Spleen (tissue), 11 donors: ENCODE measurements at regions not wholly inside any gene's neighbourhood (a gene's known extent, or its start where the extent isn't known, plus 50 kb on each side); places are given as distances from the start of the nearest gene placed in this dataset.

Experiments
- DNase-seq: peaks from one replicate; pipeline ENCODE4 v3.0.0-alpha.2; 2020
- H3K27ac ChIP-seq, 8 donors: fragments of 200-600 bp; sonication (generic) in 7 of 8; 1 replicate in 4 of 8; 2 replicates in 4 of 8; pipeline versions ENCODE4 v1.5.0 to v1.8.0; 2016 to 2021; ENCODE audit warnings: inconsistent platforms in 4 of 8, mild to moderate bottlenecking in 4 of 8, moderate library complexity in 1 of 8
- H3K27me3 ChIP-seq, 7 donors: fragments of 200-600 bp; sonication (generic) in 6 of 7; replicated peaks in 1 of 7; 1 replicate in 4 of 7; 2 replicates in 3 of 7; pipeline versions ENCODE4 v1.5.0 to v1.8.0; 2016 to 2021; ENCODE audit warnings: inconsistent platforms in 3 of 7, mild to moderate bottlenecking in 1 of 7
- H3K36me3 ChIP-seq, 6 donors: fragments of 200-600 bp; sonication (generic) in 5 of 6; 1 replicate in 4 of 6; 2 replicates in 2 of 6; pipeline versions ENCODE4 v1.5.0 to v1.8.0; 2016 to 2021; ENCODE audit warnings: inconsistent platforms in 2 of 6
- H3K4me1 ChIP-seq, 6 donors: fragments of 200-600 bp; sonication (generic) in 5 of 6; 1 replicate in 3 of 6; 2 replicates in 3 of 6; pipeline versions ENCODE4 v1.5.0 to v1.8.0; 2016 to 2021; ENCODE audit warnings: inconsistent platforms in 3 of 6
- H3K4me3 ChIP-seq, 8 donors: fragments of 200-600 bp; sonication (generic) in 7 of 8; 1 replicate in 4 of 8; 2 replicates in 4 of 8; pipeline versions ENCODE4 v1.5.0 to v1.8.0; 2016 to 2021; ENCODE audit warnings: inconsistent platforms in 4 of 8, mild to moderate bottlenecking in 4 of 8, moderate library complexity in 2 of 8
- H3K9me3 ChIP-seq, 8 donors: fragments of 200-600 bp; sonication (generic) in 7 of 8; 1 replicate in 4 of 8; 2 replicates in 4 of 8; pipeline versions ENCODE4 v1.5.0 to v1.8.0; 2016 to 2021; ENCODE audit warnings: inconsistent platforms in 4 of 8
- CTCF ChIP-seq, 11 experiments: fragments of 200-600 bp in 7 of 11; fragments of 450-650 bp in 4 of 11; sonication (generic) in 4 of 11; IDR thresholded peaks in 8 of 11; conservative IDR thresholded peaks in 3 of 11; 1 replicate in 7 of 11; 2 replicates in 4 of 11; pipeline versions ENCODE4 v1.4.0 to v1.8.0; 2016 to 2021; ENCODE audit warnings: antibody characterized with exemption in 11 of 11, inconsistent platforms in 4 of 11, mild to moderate bottlenecking in 1 of 11
- POLR2A ChIP-seq, 3 donors: fragments of 450-650 bp; IDR thresholded peaks; one replicate each; pipeline ENCODE4 v1.5.1; 2017; ENCODE audit warnings: antibody characterized with exemption in 3 of 3, mild to moderate bottlenecking in 1 of 3
- POLR2AphosphoS5 ChIP-seq, 3 donors: sonication (generic); formaldehyde crosslinking; IDR thresholded peaks; one replicate each; pipeline ENCODE4 v1.5.1; 2017; ENCODE audit warnings: antibody characterized with exemption in 3 of 3
- WGBS, 5 donors: extraction: QIAGEN DNeasy Blood & Tissue Kit in 3 of 5; methylation state at CpG; one replicate each; pipeline versions ENCODE4 v1.1.5 to v1.1.7; 2013 to 2018; 5-methylcytosine and 5-hydroxymethylcytosine counted together
- intact Hi-C: fragments of 100-400 bp; cut with DNase I; formaldehyde crosslinking; loops from one replicate; pipeline ENCODE4 v1.15.0; 2023; ENCODE audit warnings: low total_unique reads
- donor health status: healthy with polysubstance abuse.
- donor health status: DM: no; HTN: no; CAD: no; lungs with moderate emphysema.
- donor health status: DM: no; HTN: no; CAD: no.
- donor health status: Bipolar disorder and iron deficiency.
- donor health status: healthy.
- donor health status: DM: no; HTN: no; CAD: no.
- donor health status: DM: yes; HTN: yes; CAD: no.

- Histone ChIP-seq H3K4me1 (no peaks in the 10 kb centered on the region), H3K27me3 (no peaks in the 10 kb centered on the region), H3K9me3 (peaks cover 0 to 4% (median 0%) of the 10 kb centered on the region in 8 donors), H3K4me3 (no peak overlapping the region), H3K36me3 (no peaks in the 10 kb centered on the region), H3K27ac (no peak overlapping the region)
- no peak for DNase-seq
- 80 to 92% (median 87%) methylated on average over 5 of the region's 5 CpGs for WGBS, 5 donors
- TF ChIP-seq POLR2A (IDR thresholded peaks at IDR 0.05) (no peak), CTCF (IDR thresholded peaks at IDR 0.05 in 8 of 11, conservative IDR thresholded peaks at IDR 0.05 in 3 of 11) (no peak), POLR2AphosphoS5 (IDR thresholded peaks at IDR 0.05) (no peak)
- intact Hi-C loops = no loop called here
Measured at GRCh38 chr2:156803967-156804366, 367.8 kb downstream of the GPD2 start.

GRCh38 chr2:156810094-156810493 is 373.9 kb downstream of the GPD2 start:
- no peak for DNase-seq
- peaks cover 0 to 4% (median 0%) of the 10 kb centered on the region in 8 donors for H3K9me3 ChIP-seq
- H3K36me3 ChIP-seq = no peaks in the 10 kb centered on the region
- 68 to 90% (median 74%) methylated on average over 2 of the region's 2 CpGs for whole genome bisulfite sequencing, 5 donors
- no peaks in the 10 kb centered on the region for H3K27me3 ChIP-seq
- intact Hi-C loops = no loop called here
- TF ChIP-seq POLR2A (IDR thresholded peaks at IDR 0.05) (no peak), POLR2AphosphoS5 (IDR thresholded peaks at IDR 0.05) (no peak), CTCF (IDR thresholded peaks at IDR 0.05 in 8 of 11, conservative IDR thresholded peaks at IDR 0.05 in 3 of 11) (no peak)
- no peaks in the 10 kb centered on the region for H3K4me1 ChIP-seq
- H3K27ac ChIP-seq = no peak overlapping the region
- no peak overlapping the region for H3K4me3 ChIP-seq

- H3K9me3 ChIP-seq = no peaks in the 10 kb centered on the region
- no peak for DNase-seq
- WGBS, 5 donors = 85 to 96% (median 89%) methylated on average over 1 of the region's 1 CpG
Measured at GRCh38 chr2:156812496-156812895, 376.3 kb downstream of the GPD2 start.

GRCh38 chr2:156817430-156817829 is 381.3 kb downstream of the GPD2 start:
- TF ChIP-seq POLR2A (IDR thresholded peaks at IDR 0.05) = no peak
- no peak for TF ChIP-seq CTCF (IDR thresholded peaks at IDR 0.05 in 8 of 11, conservative IDR thresholded peaks at IDR 0.05 in 3 of 11)
- TF ChIP-seq POLR2AphosphoS5 (IDR thresholded peaks at IDR 0.05) = no peak
- intact Hi-C loops = no loop called here
- WGBS, 5 donors = 67 to 78% (median 77%) methylated on average over 1 of the region's 1 CpG

More at GRCh38 chr2:156812496-156812895, 376.3 kb downstream of the GPD2 start:
- H3K4me1 ChIP-seq = no peaks in the 10 kb centered on the region
- H3K27ac ChIP-seq = no peak overlapping the region
- intact Hi-C loops = no loop called here
- H3K4me3 ChIP-seq = no peak overlapping the region
- H3K36me3 ChIP-seq = no peaks in the 10 kb centered on the region
- H3K27me3 ChIP-seq = no peaks in the 10 kb centered on the region
- TF ChIP-seq CTCF (IDR thresholded peaks at IDR 0.05 in 8 of 11, conservative IDR thresholded peaks at IDR 0.05 in 3 of 11) (no peak), POLR2AphosphoS5 (IDR thresholded peaks at IDR 0.05) (no peak), POLR2A (IDR thresholded peaks at IDR 0.05) (no peak)

More at GRCh38 chr2:156817430-156817829, 381.3 kb downstream of the GPD2 start:
- Histone ChIP-seq H3K27ac (no peak overlapping the region), H3K27me3 (no peaks in the 10 kb centered on the region), H3K36me3 (no peaks in the 10 kb centered on the region), H3K9me3 (no peaks in the 10 kb centered on the region), H3K4me3 (no peak overlapping the region), H3K4me1 (no peaks in the 10 kb centered on the region)
- DNase-seq = no peak
